Naive thymus-derived CD4-positive, alpha-beta T cell (primary cell): ENCODE measurements at regions not wholly inside any gene's neighbourhood (a gene's known extent, or its start where the extent isn't known, plus 50 kb on each side); places are given as distances from the start of the nearest gene placed in this dataset.
"Not testable (repeated sequence)": the region's sequence is repeated elsewhere in the genome, so short reads cannot be mapped to it uniquely, and the experiment has no call there.

Experiments
- ATAC-seq: fragments of 150-1000 bp; cut with Tn5 transposase; 2 replicates; pipeline ENCODE4 v1.10.0; 2021; ENCODE audit warnings: mild to moderate bottlenecking, moderate library complexity
- CTCF ChIA-PET: fragments of 350-600 bp; sonication (Branson Sonifier 250); formaldehyde crosslinking; loops from one replicate; lab custom pipeline; 2021; ENCODE audit warnings: antibody characterized with exemption; lab: Charles Lee
- POLR2A ChIA-PET: fragments of 350-600 bp; sonication (Branson Sonifier 250); formaldehyde crosslinking; loops from one replicate; lab custom pipeline; 2021; ENCODE audit warnings: antibody characterized with exemption, inconsistent platforms; lab: Charles Lee
- DNase-seq, 9 donors: peaks; one replicate each; pipeline versions ENCODE4 v3.0.0 to v3.0.0-alpha.2; 2020 to 2022; ENCODE audit warnings: mixed read lengths in 1 of 9
- H3K27ac ChIP-seq: one replicate; pipeline ENCODE4 v1.7.0; 2013; ENCODE audit warnings: mild to moderate bottlenecking, low read depth, low read length, moderate library complexity
- H3K27me3 ChIP-seq, 2 donors: one replicate each; pipeline ENCODE4 v1.7.0; 2013; ENCODE audit warnings: low read length in 2 of 2, mild to moderate bottlenecking in 2 of 2, moderate library complexity in 2 of 2; ENCODE audit not compliant: control insufficient read depth in 2 of 2, insufficient read depth in 2 of 2
- H3K36me3 ChIP-seq, 3 experiments: 1 replicate in 2 of 3; 2 replicates in 1 of 3; pipeline ENCODE4 v1.7.0; 2013; ENCODE audit warnings: low read length in 3 of 3, mild to moderate bottlenecking in 3 of 3, moderate library complexity in 1 of 3; ENCODE audit not compliant: insufficient read depth in 3 of 3, control insufficient read depth in 2 of 3
- H3K4me1 ChIP-seq, 2 donors: one replicate each; pipeline ENCODE4 v1.7.0; 2013; ENCODE audit warnings: low read length in 2 of 2, mild to moderate bottlenecking in 2 of 2, moderate library complexity in 1 of 2; ENCODE audit not compliant: control insufficient read depth in 2 of 2, insufficient read depth in 2 of 2
- H3K4me3 ChIP-seq: 2 replicates; pipeline ENCODE4 v1.7.0; 2013; ENCODE audit warnings: mild to moderate bottlenecking, low read length
- H3K9me3 ChIP-seq, 3 experiments: 1 replicate in 2 of 3; 2 replicates in 1 of 3; pipeline ENCODE4 v1.7.0; 2013; ENCODE audit warnings: low read length in 3 of 3; ENCODE audit not compliant: control insufficient read depth in 2 of 3
- H3K27ac Mint-ChIP-seq, 9 donors: one replicate each; pipeline ENCODE4 v1.8.0; 2020 to 2022; ENCODE audit warnings: mixed read lengths in 9 of 9, mild to moderate bottlenecking in 8 of 9, moderate library complexity in 5 of 9, inconsistent platforms in 2 of 9
- H3K27me3 Mint-ChIP-seq, 5 donors: one replicate each; pipeline ENCODE4 v1.8.0; 2021 to 2022; ENCODE audit warnings: mixed read lengths in 5 of 5, mild to moderate bottlenecking in 1 of 5
- H3K36me3 Mint-ChIP-seq, 5 donors: one replicate each; pipeline ENCODE4 v1.8.0; 2020 to 2022; ENCODE audit warnings: mixed read lengths in 5 of 5, mild to moderate bottlenecking in 3 of 5, inconsistent platforms in 1 of 5
- H3K4me1 Mint-ChIP-seq, 7 donors: one replicate each; pipeline ENCODE4 v1.8.0; 2020 to 2022; ENCODE audit warnings: mixed read lengths in 7 of 7, mild to moderate bottlenecking in 3 of 7, inconsistent platforms in 1 of 7
- H3K4me3 Mint-ChIP-seq, 10 donors: one replicate each; pipeline ENCODE4 v1.8.0; 2020 to 2022; ENCODE audit warnings: mild to moderate bottlenecking in 10 of 10, mixed read lengths in 10 of 10, moderate library complexity in 6 of 10, inconsistent platforms in 2 of 10
- H3K9me3 Mint-ChIP-seq, 11 donors: one replicate each; pipeline ENCODE4 v1.8.0; 2020 to 2022; ENCODE audit warnings: mixed read lengths in 11 of 11, mild to moderate bottlenecking in 4 of 11, inconsistent platforms in 1 of 11, moderate library complexity in 1 of 11
- intact Hi-C, 2 donors: fragments of 100-400 bp; cut with micrococcal nuclease; formaldehyde crosslinking; loops; one replicate each; pipeline ENCODE4 v1.15.1; 2023

- ChIA-PET CTCF (no interaction called here), POLR2A (no interaction called here)
- peaks cover 0 to 5% (median under 1%) of the 10 kb centered on the region in 11 donors for H3K9me3 Mint-ChIP-seq
- H3K4me3 Mint-ChIP-seq = no peak overlapping the region
- Histone ChIP-seq H3K36me3 (no peaks in the 10 kb centered on the region), H3K27me3 (no peaks in the 10 kb centered on the region), H3K4me1 (no peaks in the 10 kb centered on the region), H3K9me3 (no peaks in the 10 kb centered on the region), H3K4me3 (no peak overlapping the region), H3K27ac (no peak overlapping the region)
- no peaks in the 10 kb centered on the region for H3K36me3 Mint-ChIP-seq
- H3K27me3 Mint-ChIP-seq = peaks cover 0 to 25% (median 8%) of the 10 kb centered on the region in 5 donors
- H3K4me1 Mint-ChIP-seq = no peaks in the 10 kb centered on the region
- ATAC-seq (no peak), DNase-seq (no peak)
- intact Hi-C loops = no loop called here
- no peak overlapping the region for H3K27ac Mint-ChIP-seq
These were observed 102.6 kb downstream of the PLG start for GRCh38 chr6:160804639-160805038.

- CTCF ChIA-PET = no interaction called here
- Histone ChIP-seq H3K27me3 (no peaks in the 10 kb centered on the region), H3K4me1 (no peaks in the 10 kb centered on the region), H3K27ac (no peak overlapping the region), H3K36me3 (no peaks in the 10 kb centered on the region), H3K4me3 (no peak overlapping the region), H3K9me3 (no peaks in the 10 kb centered on the region)
- intact Hi-C loops = no loop called here
- H3K4me1 Mint-ChIP-seq = no peaks in the 10 kb centered on the region
- POLR2A ChIA-PET = no interaction called here
- DNase-seq (no peak), ATAC-seq (no peak)
- H3K9me3 Mint-ChIP-seq = no peaks in the 10 kb centered on the region
- no peak overlapping the region for H3K4me3 Mint-ChIP-seq
- no peaks in the 10 kb centered on the region for H3K36me3 Mint-ChIP-seq
- peaks cover 0 to 23% (median 16%) of the 10 kb centered on the region in 5 donors for H3K27me3 Mint-ChIP-seq
- H3K27ac Mint-ChIP-seq = no peak overlapping the region
These were observed 106.2 kb downstream of the PLG start for GRCh38 chr6:160808263-160808662.

- ATAC-seq (no peak), DNase-seq (no peak)
- intact Hi-C loops = no loop called here
- H3K27ac Mint-ChIP-seq = no peak overlapping the region
- Histone ChIP-seq H3K9me3 (no peaks in the 10 kb centered on the region), H3K4me3 (no peak overlapping the region), H3K36me3 (no peaks in the 10 kb centered on the region), H3K4me1 (no peaks in the 10 kb centered on the region), H3K27ac (no peak overlapping the region), H3K27me3 (no peaks in the 10 kb centered on the region)
- H3K36me3 Mint-ChIP-seq = no peaks in the 10 kb centered on the region
- H3K27me3 Mint-ChIP-seq = peaks cover 0 to 27% (median 12%) of the 10 kb centered on the region in 5 donors
- H3K4me1 Mint-ChIP-seq = no peaks in the 10 kb centered on the region
- H3K9me3 Mint-ChIP-seq = peaks cover 0 to 4% (median 0%) of the 10 kb centered on the region in 11 donors
- ChIA-PET CTCF (no interaction called here), POLR2A (no interaction called here)
- no peak overlapping the region for H3K4me3 Mint-ChIP-seq
These were observed 108.2 kb downstream of the PLG start for GRCh38 chr6:160810238-160810637.

DNA sequence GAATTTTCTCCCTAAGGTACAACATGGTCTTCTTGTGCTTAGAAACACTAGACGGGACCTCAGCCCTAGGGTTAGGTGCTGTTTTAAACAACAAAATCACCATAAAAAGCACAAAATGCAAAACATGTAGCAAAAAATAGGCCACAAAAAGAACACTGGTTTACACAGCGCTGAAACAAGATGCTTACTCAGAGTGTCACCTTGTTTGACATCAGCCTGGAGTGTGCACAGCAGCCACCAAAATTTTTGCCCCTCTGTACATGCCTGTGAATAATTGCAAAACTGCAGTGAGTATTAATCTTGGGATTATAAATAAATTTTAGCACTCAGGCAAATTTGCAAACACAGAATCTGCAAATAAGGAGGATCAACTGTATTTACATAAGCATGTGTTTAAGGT, 110.1 kb downstream of the PLG start:
- Mint-ChIP-seq H3K9me3 (peaks cover 0 to 4% (median 0%) of the 10 kb centered on the region in 11 donors), H3K36me3 (no peaks in the 10 kb centered on the region), H3K27ac (no peak overlapping the region), H3K4me3 (no peak overlapping the region), H3K27me3 (peaks cover 0 to 20% (median 9%) of the 10 kb centered on the region in 5 donors), H3K4me1 (no peaks in the 10 kb centered on the region)
- ATAC-seq (no peak), DNase-seq (no peak)
- Histone ChIP-seq H3K36me3 (no peaks in the 10 kb centered on the region), H3K4me1 (no peaks in the 10 kb centered on the region), H3K9me3 (no peaks in the 10 kb centered on the region), H3K4me3 (no peak overlapping the region), H3K27ac (no peak overlapping the region), H3K27me3 (no peaks in the 10 kb centered on the region)
- intact Hi-C loops = no loop called here
- CTCF ChIA-PET = no interaction called here
- POLR2A ChIA-PET = no interaction called here

GRCh38 chr6:160818934-160819333, 116.9 kb downstream of the PLG start:
- Mint-ChIP-seq H3K4me3 (no peak overlapping the region), H3K36me3 (peaks cover 0 to 5% (median 0%) of the 10 kb centered on the region in 5 donors), H3K27me3 (peaks cover 0 to 22% (median 4%) of the 10 kb centered on the region in 5 donors), H3K9me3 (peaks cover 4 to 38% (median 14%) of the 10 kb centered on the region in 11 donors), H3K4me1 (no peaks in the 10 kb centered on the region), H3K27ac (no peak overlapping the region)
- Histone ChIP-seq H3K27ac (no peak overlapping the region), H3K4me3 (no peak overlapping the region), H3K4me1 (no peaks in the 10 kb centered on the region), H3K36me3 (no peaks in the 10 kb centered on the region), H3K27me3 (no peaks in the 10 kb centered on the region), H3K9me3 (no peaks in the 10 kb centered on the region)
- POLR2A ChIA-PET = no interaction called here
- ATAC-seq (no peak), DNase-seq (no peak)
- CTCF ChIA-PET = interaction anchor here (0.8 kb wide), 1 partner anchor 1967 kb away, joined by 3 read pairs; no protein-coding TSS in a partner anchor
- intact Hi-C loops = no loop called here

- CTCF ChIA-PET = not testable (repeated sequence)
These were observed 118.6 kb downstream of the PLG start for GRCh38 chr6:160820661-160821060.

GRCh38 chr6:160831739-160832138, 129.7 kb downstream of the PLG start:
- H3K4me3 Mint-ChIP-seq = no peak overlapping the region

More at GRCh38 chr6:160820661-160821060, 118.6 kb downstream of the PLG start:
- DNase-seq, intact Hi-C loops, H3K4me3 ChIP-seq, H3K4me1 Mint-ChIP-seq, H3K27ac ChIP-seq, H3K9me3 ChIP-seq, ATAC-seq, H3K27ac Mint-ChIP-seq, H3K4me3 Mint-ChIP-seq, H3K27me3 ChIP-seq, H3K36me3 Mint-ChIP-seq, H3K36me3 ChIP-seq, H3K4me1 ChIP-seq, POLR2A ChIA-PET: not testable (repeated sequence)
- peaks cover 0 to 38% (median 14%) of the 10 kb centered on the region in 11 donors for H3K9me3 Mint-ChIP-seq
- H3K27me3 Mint-ChIP-seq = peaks cover 0 to 18% (median 3%) of the 10 kb centered on the region in 5 donors

More at GRCh38 chr6:160831739-160832138, 129.7 kb downstream of the PLG start:
- Histone ChIP-seq H3K27ac (no peak overlapping the region), H3K4me1 (no peaks in the 10 kb centered on the region), H3K4me3 (no peak overlapping the region), H3K36me3 (no peaks in the 10 kb centered on the region), H3K27me3 (peaks cover 0 to 7% of the 10 kb centered on the region in 2 donors), H3K9me3 (no peaks in the 10 kb centered on the region)
- Mint-ChIP-seq H3K9me3 (peaks cover 0 to 4% (median 0%) of the 10 kb centered on the region in 11 donors), H3K4me1 (no peaks in the 10 kb centered on the region), H3K27ac (no peak overlapping the region), H3K27me3 (peaks cover 0 to 5% (median 0%) of the 10 kb centered on the region in 5 donors), H3K36me3 (peaks cover 0 to 4% (median 0%) of the 10 kb centered on the region in 5 donors)
- ChIA-PET CTCF (no interaction called here), POLR2A (no interaction called here)
- intact Hi-C loops = no loop called here
- ATAC-seq (no peak), DNase-seq (no peak)
